HG03139 (cell line): ENCODE measurements at regions not wholly inside any gene's neighbourhood (a gene's known extent, or its start where the extent isn't known, plus 50 kb on each side); places are given as distances from the start of the nearest gene placed in this dataset.
"Not testable (repeated sequence)": the region's sequence is repeated elsewhere in the genome, so short reads cannot be mapped to it uniquely, and the experiment has no call there.

Source experiments
- ATAC-seq: cut with Tn5 transposase; IDR thresholded peaks from one replicate; pipeline ENCODE4 v1.9.1; 2021; ENCODE audit not compliant: unreplicated experiment

DNA sequence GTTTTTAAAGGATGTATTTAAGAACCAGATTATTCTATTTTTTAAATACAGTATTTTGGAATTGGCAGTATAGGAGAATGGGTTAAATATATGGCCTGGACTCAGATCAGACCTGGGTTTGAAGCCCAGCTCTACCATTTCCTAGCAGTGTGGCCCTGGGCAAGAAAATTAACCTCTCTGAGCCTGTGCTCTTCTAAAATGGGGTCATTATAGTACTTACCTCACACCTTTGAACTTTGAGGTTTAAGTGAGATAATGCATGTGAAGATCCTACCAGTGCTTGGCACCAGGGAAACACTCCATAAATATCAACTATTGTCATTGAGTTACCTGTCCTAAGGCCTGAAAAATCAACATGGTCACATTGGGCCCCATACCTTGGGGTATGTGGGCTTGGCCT is 93.4 kb upstream of the WSB1 start:
- ATAC-seq, result no peak

DNA sequence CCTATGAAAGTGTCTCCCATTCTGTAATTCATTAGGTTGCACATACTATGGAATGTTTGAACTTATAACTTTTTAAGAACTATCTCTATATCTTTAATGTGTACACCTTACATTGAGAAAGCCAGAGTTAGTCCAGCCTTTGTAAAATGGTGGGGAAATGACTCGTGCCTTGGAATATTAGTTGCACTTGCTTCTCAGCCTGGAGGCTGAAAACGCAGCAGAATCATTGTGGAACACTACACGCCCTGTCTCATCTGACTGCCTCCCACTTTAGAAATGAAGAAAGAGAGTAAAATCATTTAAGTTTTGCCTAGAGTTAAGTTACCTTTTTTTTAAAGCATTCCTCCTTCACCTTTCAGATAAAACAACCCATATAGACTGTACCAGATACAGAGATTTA is 90.7 kb upstream of the WSB1 start:
- ATAC-seq, result no peak

GRCh38 chr17:27206447-27206846 is 87.5 kb upstream of the WSB1 start:
- ATAC-seq, result no peak

DNA sequence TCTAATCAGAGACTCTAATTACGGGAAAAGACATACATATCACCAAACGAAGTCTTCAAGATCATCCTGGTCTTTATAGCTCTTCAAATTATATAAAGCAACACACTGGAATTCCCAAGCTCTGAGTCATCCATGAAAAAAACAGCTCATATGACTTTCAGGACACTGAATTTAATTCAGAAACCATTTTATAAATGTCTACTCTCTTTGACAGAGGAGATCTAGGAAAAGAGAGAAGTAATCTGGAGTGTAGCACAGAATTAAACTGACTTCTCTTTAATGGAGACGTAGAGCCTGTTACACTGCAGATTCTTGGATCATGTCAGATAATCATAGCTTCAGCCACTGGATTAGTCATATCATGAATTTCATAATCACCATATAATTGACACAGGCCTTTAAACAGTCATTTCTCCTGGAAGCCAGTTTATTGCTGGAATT is 86.8 kb upstream of the WSB1 start:
- no peak for ATAC-seq

DNA sequence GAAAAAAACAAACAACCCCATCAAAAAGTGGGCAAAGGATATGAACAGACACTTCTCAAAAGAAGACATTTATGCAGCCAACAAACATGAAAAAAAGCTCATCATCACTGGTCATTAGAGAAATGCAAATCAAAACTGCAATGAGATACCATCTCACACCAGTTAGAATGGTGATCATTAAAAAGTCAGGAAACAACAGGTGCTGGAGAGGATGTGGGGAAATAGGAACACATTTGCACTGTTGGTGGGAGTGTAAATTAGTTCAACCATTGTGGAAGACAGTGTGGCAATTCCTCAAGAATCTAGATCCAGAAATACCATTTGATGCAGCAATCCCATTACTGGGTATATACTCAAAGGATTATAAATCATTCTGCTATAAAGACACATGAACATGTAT is 85.5 kb upstream of the WSB1 start:
- ATAC-seq, result not testable (repeated sequence)

- no peak for ATAC-seq
Observed at GRCh38 chr17:27209316-27209715, 84.6 kb upstream of the WSB1 start.

DNA sequence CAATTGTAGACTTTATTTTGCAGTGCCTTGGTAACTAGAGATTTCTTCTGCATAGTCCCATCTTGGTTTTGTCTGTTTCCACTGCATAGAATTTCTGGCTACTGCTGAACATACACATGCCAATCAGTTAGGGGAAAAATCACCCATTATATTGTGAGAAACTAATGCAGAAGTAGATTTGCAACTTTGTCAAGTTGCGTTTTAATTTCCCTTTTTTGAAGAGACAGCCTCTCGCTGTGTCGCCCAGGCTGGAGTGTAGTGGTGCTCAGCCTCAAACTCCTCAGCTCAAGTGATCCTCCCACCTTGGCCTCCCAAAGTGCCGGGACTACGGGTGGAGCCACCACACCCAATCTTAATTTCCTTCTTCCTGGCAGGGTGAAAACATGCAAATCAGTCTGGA is 83.1 kb upstream of the WSB1 start:
- ATAC-seq, result not testable (repeated sequence)

GRCh38 chr17:27216836-27217235 is 77.1 kb upstream of the WSB1 start:
- ATAC-seq, result no peak

GRCh38 chr17:27217631-27218030 is 76.3 kb upstream of the WSB1 start:
- peak; percentile 73 for ATAC-seq

DNA sequence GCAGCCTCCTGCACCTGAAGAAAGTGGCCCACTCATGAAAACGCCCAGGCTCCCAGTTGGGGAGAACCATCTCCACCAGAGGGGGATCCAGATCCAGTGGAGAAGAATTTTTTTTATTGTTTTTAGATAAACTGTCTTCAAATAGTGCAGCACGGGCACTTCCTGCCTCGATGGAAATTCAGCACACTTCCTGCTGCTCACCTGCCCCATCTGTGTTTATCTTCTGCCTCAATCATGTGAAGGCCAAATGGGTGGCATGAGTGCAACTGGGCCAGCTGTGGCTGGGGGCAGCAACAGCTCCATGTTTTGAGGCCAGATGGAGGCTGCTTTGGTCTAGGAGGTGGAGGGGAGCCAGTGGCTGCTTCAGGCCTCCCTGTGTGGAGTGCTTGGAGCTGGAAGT is 75.9 kb upstream of the WSB1 start:
- ATAC-seq, result no peak

DNA sequence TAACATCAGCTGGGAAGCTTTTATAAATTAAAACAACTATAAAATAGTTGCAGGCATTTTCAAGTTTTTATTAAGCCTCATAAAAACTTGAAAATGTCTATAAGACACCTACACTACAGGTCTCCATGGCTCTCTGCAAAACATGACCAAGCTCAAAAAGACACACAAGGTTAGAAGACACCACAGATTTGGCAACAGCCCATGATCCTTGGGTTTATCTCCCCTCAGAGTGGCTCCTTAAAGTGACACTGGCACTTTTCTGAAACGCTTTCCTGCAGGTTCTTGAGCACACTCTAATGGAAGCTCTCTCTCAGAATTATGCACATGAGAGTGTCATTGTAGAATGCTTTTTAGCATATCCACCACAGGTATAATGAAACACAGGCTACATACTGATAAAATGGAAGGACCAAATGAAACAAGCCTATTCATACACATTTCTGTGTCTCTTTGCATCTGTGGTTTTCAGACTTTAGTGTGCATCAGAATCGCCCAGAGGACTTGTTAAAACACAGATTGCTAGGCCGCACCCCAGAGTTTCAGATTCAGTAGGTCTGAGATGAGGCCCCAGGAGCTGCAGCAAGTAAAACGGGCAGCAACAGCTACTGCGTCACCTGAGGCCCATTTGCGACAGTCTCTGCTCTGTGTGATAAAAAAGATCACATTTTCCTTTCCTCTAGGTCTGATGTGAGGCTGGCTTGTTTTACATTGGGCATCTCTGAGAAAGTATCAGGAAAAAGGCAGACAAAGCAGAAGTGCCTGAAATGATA is 75.0 kb upstream of the WSB1 start:
- ATAC-seq, result peak; percentile 70

DNA sequence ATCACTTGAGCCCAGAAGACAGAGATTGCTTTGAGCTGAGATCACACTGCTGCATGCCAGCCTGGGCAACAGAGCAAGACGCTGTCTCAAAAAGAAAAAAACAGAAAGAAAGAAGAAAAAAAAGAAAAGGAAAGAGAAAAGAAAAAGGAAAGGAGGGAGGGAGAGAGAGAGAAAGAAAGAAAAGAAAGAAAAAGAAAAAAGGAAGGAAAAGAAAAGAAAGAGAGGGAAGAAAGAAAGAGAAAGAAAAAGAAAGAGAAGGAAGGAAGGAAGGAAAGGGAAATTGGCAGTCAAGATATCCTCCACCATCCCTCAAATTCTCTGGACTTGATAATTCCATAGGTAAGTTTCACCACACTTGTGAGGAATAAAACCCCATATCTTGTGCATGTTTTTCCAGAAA is 71.4 kb upstream of the WSB1 start:
- ATAC-seq, result no peak

DNA sequence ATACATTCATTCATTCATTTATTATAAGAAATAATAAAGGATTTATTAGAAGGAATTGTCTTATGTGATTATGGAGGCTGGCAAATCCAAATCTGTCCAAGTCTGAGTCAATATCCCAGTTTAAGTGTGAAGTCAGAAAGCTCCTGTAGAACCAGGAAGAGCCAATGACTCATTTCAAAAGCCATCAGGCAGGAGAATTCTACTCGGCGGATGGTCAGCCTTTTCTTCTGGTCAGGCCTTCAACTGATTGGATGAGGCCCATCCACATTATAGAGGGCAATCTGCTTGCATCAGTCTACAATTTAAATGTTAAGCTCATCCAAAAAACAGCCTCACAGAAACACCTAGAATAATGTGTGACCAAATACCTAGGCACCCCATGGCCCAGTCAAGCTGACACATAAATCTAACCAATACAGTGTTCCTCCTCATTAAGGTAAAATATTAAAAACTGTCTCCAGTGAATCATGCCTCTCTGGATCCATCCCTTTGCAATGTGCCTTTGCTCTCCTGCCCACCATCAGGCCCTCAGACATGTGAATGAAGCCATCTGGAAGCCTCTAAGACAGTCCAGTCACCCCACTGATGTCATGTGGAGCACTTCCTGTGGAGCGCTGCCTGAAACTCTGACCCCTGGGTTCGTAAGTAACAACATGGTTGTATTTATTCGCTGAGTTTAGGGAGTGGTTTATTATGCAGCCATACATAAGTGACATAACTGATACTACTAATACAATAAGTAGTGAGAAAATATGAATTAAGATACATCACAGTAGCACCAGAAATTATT is 69.2 kb upstream of the WSB1 start:
- no peak for ATAC-seq

DNA sequence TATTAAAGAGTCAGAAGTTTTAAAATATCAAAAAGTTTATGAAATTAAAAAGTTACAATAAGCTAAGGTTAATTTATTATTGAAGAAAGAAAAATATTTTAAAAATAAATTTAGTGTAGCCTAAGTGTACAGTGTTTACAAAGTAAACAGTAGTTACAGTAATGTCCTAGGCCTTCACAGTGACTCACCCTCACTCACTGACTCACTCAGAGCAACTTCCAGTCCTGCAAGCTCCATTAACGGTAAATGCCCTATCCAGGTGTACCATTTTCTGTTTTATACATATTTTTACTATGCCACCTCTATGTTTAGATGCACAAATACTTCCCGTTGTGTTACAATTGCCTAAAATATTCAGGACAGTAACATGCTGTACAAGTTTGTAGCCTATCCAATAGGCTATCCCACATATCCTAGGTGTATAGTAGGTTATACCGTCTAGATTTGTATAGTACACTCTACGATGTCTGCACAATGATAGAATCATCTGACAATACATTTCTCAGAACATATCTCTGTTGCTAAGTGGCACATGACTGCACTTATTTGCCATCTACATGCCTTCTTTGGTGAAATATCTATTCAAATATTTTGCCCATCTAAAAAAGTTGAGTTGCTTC is 67.2 kb upstream of the WSB1 start:
- ATAC-seq, result no peak

DNA sequence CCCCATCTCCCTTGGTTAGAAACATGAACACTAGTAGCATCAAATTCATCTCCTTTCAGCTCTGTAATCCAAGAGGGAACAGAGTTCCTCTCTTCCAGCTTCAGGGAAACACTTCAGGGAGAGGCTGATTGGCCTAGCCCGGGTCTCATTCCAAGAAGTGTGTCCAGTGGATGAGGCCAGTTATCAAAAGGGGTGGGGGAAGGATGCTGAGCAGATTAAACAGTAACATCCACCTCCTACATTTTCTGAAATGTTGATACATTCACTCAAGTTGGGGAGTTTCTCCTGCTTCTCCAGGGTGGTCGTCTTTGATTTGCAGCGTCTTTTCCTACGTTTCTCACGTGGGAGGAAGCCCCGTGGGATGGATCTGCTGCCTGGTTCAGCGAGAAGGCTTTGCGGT is 62.9 kb upstream of the WSB1 start:
- ATAC-seq, result no peak

- no peak for ATAC-seq
Observed at GRCh38 chr17:27232328-27232727, 61.6 kb upstream of the WSB1 start.

GRCh38 chr17:27233059-27233458 is 60.9 kb upstream of the WSB1 start:
- no peak for ATAC-seq

DNA sequence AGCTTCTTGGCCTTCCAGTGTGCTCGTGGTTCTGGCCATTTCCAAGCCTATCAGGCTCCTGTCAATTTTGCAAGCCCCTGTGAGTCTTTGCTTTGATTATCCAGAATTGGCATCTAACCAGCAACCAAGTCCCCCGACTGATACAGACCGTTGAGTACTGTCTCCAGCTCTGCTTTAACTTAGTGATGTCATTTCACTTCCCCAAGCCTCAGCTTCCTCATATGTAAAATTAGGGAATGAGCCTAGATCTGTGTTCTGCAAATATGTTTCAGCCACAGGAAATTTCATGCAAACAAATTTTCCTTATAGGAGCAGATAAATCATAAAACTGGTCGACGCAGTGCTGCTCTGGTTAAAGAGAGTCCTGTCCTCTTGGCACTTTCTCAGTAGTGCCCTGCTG is 60.1 kb upstream of the WSB1 start:
- ATAC-seq, result no peak

DNA sequence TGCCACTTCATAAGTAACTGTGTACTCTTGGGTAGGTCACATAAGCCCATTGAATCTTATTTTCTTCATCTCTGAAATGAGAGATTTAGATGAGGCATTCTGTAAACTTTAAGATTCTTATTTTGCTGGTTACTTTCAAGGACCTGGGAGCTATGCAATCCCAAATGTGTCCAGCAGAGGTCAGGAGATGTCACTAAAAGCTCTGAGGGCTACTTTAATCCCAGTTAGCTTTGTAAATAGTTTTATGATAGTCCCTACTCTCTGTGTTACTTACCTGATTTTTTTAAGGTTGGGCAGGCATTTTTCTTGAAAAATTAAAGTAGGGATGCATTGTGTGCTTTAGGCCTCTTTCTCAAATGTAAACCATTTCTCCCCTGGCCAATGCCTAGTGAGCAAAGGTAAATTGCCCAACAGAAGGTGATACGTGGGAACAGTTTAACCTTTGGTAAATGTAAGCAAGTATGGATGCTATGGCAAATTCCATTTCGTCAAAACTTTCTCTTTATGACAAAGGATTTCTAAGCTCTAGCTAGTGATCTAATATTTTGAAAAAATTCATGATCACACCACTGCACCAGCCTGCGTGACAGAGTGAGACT is 57.1 kb upstream of the WSB1 start:
- peak; percentile 45 for ATAC-seq

- no peak for ATAC-seq
Observed at GRCh38 chr17:27237890-27238289, 56.0 kb upstream of the WSB1 start.

DNA sequence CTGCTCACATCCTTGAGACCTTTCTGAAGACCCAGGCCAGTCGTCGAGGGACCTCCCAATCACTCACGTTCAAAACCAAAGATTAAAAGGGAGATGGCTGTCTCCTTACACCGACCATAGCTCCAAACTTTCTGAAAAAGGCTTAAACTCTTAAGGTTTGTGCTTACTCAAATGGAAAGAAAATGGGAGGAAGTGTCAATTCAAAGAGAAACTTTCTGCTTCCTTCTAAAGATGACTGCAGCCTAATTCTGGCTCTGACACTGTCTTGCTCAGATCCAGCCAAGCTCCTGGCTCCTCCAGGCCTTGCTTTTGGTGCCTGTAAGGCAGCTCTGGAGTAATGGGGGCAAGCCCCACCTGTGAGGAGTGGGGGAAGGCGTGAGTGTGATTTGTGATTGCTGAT is 54.9 kb upstream of the WSB1 start:
- ATAC-seq, result no peak

GRCh38 chr17:27239584-27239983 is 54.3 kb upstream of the WSB1 start:
- ATAC-seq, result no peak
